ELR (cell line): ENCODE measurements at regions not wholly inside any gene's neighbourhood (a gene's known extent, or its start where the extent isn't known, plus 50 kb on each side); places are given as distances from the start of the nearest gene placed in this dataset.
A peak's percentile ranks its signal among the peaks of the same experiment; 100 is the strongest.

Source experiments
- DNase-seq: peaks from one replicate; pipeline ENCODE4 v3.0.0-alpha.2; 2015; ENCODE audit warnings: low read depth

- DNase-seq, result no peak
These were observed 340.6 kb downstream of the NYAP2 start for GRCh38 chr2:225740086-225740485.

DNA sequence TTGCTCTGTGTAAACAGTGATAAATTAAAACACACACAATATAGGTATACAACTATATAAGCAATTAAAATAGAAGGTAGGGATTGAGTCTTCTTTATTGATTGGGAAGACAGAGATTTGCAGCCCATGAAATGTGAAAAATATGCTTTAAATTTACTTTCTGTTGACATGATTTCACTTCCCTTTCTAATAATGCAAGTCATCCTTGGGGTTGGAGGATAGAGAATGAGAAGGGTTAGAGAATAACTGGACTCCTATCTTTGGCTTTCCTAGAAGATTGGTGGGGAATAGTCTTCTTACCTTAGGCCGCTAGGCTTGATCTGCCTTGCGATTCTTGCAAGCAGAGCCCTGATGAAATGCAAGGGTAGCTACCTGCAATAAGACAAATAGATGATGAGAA, 339.8 kb downstream of the NYAP2 start:
- no peak for DNase-seq

DNA sequence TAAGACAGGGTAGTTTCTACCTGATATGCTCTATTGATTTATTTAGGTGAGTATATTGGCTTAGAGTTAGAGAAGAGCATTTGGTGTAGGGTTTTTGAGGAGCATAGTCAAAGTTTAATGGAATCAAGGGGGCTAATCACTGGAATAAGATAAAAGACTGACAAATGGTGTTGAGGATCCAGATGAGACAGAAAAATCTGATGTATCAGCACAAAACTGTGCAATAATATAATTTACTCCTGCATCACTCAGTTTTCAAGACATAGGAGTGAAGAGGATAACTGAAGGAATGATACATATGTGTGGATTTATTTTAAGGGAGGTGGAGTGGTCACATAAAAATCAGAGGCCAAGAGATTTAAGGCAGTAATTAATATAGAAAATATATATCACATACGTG, 339.2 kb downstream of the NYAP2 start:
- no peak for DNase-seq

DNA sequence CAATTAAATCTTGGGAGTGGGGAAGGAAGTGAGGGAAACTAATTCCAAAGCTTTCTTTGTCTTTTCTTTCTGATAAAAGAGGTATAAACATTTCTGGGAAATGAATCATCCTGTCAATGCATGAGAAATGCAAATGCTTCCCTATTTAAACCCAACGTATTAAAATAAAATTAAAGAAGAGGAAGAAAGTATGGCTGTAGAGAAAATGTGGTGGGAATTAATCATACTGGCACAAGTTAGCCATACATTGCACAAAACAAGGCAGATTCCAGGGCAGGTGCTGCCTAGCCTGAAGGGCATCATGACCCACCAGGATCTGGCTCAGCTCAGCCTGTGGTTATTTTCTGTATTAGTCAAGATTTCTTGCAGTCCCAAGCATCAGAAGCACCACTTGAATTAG, 338.0 kb downstream of the NYAP2 start:
- DNase-seq, result peak; percentile 79

GRCh38 chr2:225735844-225736243, 336.3 kb downstream of the NYAP2 start:
- DNase-seq, result peak; percentile 89

- DNase-seq, result no peak
These were observed 326.2 kb downstream of the NYAP2 start for GRCh38 chr2:225725726-225726125.
